GM12873 (cell line): ENCODE measurements at regions not wholly inside any gene's neighbourhood (a gene's known extent, or its start where the extent isn't known, plus 50 kb on each side); places are given as distances from the start of the nearest gene placed in this dataset.

Experiments used
- CTCF ChIP-seq: IDR thresholded peaks from 2 replicates; pipeline ENCODE4 v1.5.1; 2012; ENCODE audit warnings: low read depth, mild to moderate bottlenecking, moderate library complexity, low read length, control low read depth; ENCODE audit not compliant: insufficient read depth; ENCODE audit errors: missing control alignments

- no peak for TF ChIP-seq CTCF
These were observed 169.4 kb downstream of the C1orf94 start for GRCh38 chr1:34346128-34346527.

DNA sequence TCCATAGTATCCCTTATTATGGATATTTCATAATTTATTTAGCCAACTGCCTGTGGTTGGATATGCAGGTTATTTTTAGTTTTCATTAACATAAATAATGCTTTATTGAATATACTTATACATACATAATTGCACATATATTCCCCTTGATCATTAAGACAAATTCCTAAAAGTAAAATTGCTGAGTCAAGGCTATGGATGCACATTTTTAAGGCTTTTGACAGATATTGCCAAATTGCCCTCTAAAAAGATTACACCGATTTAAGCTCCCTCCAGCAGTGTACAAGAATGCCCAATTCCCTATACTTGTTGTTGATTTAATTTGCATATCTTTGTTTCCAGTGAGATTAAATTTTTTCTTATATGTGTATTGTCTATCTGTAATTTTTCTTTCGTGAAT lies 176.7 kb downstream of the C1orf94 start:
- no peak for TF ChIP-seq CTCF

DNA sequence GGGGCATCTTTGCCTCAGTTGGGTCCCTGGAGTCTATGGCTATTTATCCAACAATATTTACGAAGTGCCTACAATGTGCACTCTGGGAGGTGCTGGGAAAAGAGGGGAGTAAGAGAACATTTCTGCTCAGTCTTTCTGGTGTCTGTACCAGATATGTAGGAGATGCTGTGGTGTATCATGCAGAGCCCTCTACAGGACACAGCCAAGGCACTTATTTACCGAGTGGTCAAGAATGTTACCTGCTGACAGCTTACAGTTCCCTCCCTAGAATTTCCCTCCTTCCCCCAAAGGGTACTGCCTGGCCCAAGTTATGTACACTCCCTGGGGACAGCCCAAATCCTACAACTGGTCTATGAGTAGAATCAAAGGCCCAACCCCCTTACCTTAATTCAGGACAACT lies 177.7 kb downstream of the C1orf94 start:
- no peak for TF ChIP-seq CTCF

GRCh38 chr1:34356853-34357252 lies 180.1 kb downstream of the C1orf94 start:
- no peak for TF ChIP-seq CTCF

GRCh38 chr1:34358636-34359035 lies 181.9 kb downstream of the C1orf94 start:
- no peak for TF ChIP-seq CTCF

DNA sequence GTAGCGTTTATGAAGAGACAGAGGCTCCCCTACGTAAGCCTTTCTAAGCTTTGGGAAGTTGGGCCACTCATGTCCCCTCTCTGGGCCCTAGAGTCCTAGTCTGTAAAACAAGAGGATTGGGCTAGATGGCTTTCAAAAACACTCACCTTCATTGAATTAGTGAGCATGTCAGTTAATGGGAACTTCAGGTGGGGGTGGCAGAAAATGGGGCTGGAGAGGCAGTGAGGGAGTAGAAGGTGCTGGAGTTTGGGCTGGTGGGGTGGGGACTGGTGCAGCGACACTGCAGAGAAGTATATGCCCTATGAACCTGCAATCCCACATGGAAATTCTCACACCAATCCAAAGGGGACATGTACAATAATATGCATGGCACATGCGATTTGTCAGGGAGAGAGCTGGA lies 182.7 kb downstream of the C1orf94 start:
- TF ChIP-seq CTCF = no peak

GRCh38 chr1:34360574-34360973 lies 183.9 kb downstream of the C1orf94 start:
- no peak for TF ChIP-seq CTCF
